Spleen (tissue), 7 donors: ENCODE measurements at regions not wholly inside any gene's neighbourhood (a gene's known extent, or its start where the extent isn't known, plus 50 kb on each side); places are given as distances from the start of the nearest gene placed in this dataset.

Experiments used
- POLR2AphosphoS5 ChIP-seq, 3 donors: sonication (generic); formaldehyde crosslinking; IDR thresholded peaks; one replicate each; pipeline ENCODE4 v1.5.1; 2017; ENCODE audit warnings: antibody characterized with exemption in 3 of 3
- TF ChIP-seq, protein P1 (sequence below), 11 experiments: fragments of 200-600 bp in 7 of 11; fragments of 450-650 bp in 4 of 11; sonication (generic) in 4 of 11; IDR thresholded peaks in 8 of 11; conservative IDR thresholded peaks in 3 of 11; 1 replicate in 7 of 11; 2 replicates in 4 of 11; pipeline versions ENCODE4 v1.4.0 to v1.8.0; 2016 to 2021; ENCODE audit warnings: antibody characterized with exemption in 11 of 11, inconsistent platforms in 4 of 11, mild to moderate bottlenecking in 1 of 11
- donor health status: DM: no; HTN: no; CAD: no; lungs with moderate emphysema.
- donor health status: DM: no; HTN: no; CAD: no.
- donor health status: DM: no; HTN: no; CAD: no.

DNA sequence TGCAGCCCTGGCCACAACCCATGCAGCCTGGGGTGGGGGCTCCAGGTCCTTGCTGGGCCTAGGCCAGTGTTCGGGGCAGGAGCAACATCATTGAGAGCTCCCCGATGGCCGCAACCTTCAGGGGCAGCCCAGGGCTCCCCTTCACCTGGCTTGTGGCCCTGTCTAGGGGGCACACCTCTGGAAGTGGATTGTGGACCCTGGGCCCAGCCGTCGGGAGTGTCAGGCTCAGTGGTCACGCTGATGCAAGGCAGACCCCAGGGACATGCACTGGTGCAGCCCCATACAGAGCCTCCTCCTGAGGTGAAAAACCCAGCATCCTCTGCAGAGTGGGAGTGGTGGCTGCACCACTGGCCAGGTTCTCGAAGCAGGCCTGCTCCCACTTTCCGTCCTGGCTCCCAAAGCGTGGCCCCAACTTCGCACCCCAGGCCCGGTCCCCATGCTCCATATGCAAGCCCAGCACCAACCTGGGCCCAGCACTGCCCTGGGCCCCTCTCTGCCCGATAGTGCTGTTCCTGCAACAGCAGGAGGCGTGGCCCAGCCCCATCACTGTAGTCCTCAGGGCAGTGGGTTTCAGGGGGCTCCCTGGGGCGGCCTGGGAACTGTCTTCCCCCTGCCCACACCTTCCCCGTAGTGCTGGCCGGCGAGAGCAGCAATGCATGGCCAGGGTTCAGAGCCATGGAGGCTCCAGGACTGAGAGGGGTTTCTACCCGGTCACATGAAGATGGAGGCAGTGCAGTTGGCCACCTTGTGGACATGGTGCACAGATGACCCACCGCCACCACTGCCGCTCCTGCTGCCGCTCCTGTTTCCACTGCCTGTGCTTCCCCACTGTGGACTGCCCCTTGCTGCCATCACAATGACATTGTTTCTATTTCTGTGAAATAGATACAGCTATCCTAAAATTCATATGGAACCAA is 303.9 kb upstream of the NRG3 start:
- TF ChIP-seq, protein P1, sequence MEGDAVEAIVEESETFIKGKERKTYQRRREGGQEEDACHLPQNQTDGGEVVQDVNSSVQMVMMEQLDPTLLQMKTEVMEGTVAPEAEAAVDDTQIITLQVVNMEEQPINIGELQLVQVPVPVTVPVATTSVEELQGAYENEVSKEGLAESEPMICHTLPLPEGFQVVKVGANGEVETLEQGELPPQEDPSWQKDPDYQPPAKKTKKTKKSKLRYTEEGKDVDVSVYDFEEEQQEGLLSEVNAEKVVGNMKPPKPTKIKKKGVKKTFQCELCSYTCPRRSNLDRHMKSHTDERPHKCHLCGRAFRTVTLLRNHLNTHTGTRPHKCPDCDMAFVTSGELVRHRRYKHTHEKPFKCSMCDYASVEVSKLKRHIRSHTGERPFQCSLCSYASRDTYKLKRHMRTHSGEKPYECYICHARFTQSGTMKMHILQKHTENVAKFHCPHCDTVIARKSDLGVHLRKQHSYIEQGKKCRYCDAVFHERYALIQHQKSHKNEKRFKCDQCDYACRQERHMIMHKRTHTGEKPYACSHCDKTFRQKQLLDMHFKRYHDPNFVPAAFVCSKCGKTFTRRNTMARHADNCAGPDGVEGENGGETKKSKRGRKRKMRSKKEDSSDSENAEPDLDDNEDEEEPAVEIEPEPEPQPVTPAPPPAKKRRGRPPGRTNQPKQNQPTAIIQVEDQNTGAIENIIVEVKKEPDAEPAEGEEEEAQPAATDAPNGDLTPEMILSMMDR (IDR thresholded peaks at IDR 0.05 in 8 of 11, conservative IDR thresholded peaks at IDR 0.05 in 3 of 11) = no peak
- TF ChIP-seq POLR2AphosphoS5 (IDR thresholded peaks at IDR 0.05) = no peak
